HepG2 (cell line): ENCODE measurements at regions not wholly inside any gene's neighbourhood (a gene's known extent, or its start where the extent isn't known, plus 50 kb on each side); places are given as distances from the start of the nearest gene placed in this dataset.
A peak's percentile ranks its signal among the peaks of the same experiment; 100 is the strongest.

Experiments
- DNMT3B ChIP-seq: conservative IDR thresholded peaks from 2 replicates; pipeline ENCODE4 v1.6.1; 2016; ENCODE audit warnings: missing biosample characterization, control low read depth
- DPF2 ChIP-seq: sonication (generic); formaldehyde crosslinking; IDR thresholded peaks from 2 replicates; pipeline ENCODE4 v1.4.0; 2020; ENCODE audit warnings: mild to moderate bottlenecking, low read depth, missing genetic modification reagents, borderline replicate concordance
- ELK4 ChIP-seq: sonication (generic); formaldehyde crosslinking; IDR thresholded peaks from 2 replicates; pipeline ENCODE4 v1.9.0; 2021; ENCODE audit warnings: missing genetic modification reagents, borderline replicate concordance
- FOSL2 ChIP-seq: sonication (generic); formaldehyde crosslinking; IDR thresholded peaks from 2 replicates; pipeline ENCODE4 v1.4.0; 2020; ENCODE audit warnings: missing genetic modification reagents
- FOXA1 ChIP-seq, 2 experiments: fragments of 450-650 bp in 1 of 2; sonication (generic) in 1 of 2; formaldehyde crosslinking in 1 of 2; IDR thresholded peaks; 2 replicates each; pipeline versions ENCODE4 v1.4.0 to v1.6.1; 2016 to 2020; ENCODE audit warnings: missing genetic modification reagents in 1 of 2
- GMEB1 ChIP-seq: sonication (generic); formaldehyde crosslinking; IDR thresholded peaks from 2 replicates; pipeline ENCODE4 v1.5.1; 2020; ENCODE audit warnings: missing genetic modification reagents, mild to moderate bottlenecking, borderline replicate concordance
- KAT2B ChIP-seq: fragments of 150-350 bp; IDR thresholded peaks from 2 replicates; pipeline ENCODE4 v1.6.1; 2014; ENCODE audit warnings: low read depth, low read length, borderline replicate concordance
- NCOA1 ChIP-seq: sonication (generic); formaldehyde crosslinking; IDR thresholded peaks from 2 replicates; pipeline ENCODE4 v1.9.0; 2021; ENCODE audit warnings: missing genetic modification reagents
- NFRKB ChIP-seq: fragments of 450-650 bp; IDR thresholded peaks from 2 replicates; pipeline ENCODE4 v1.6.1; 2017
- PLRG1 ChIP-seq: fragments of 450-650 bp; conservative IDR thresholded peaks from 2 replicates; pipeline ENCODE4 v1.6.1; 2016
- REPIN1 ChIP-seq: sonication (generic); formaldehyde crosslinking; IDR thresholded peaks from 2 replicates; pipeline ENCODE4 v1.8.0; 2022; ENCODE audit warnings: missing genetic modification reagents, low read depth, mild to moderate bottlenecking, borderline replicate concordance
- SNAPC2 ChIP-seq: sonication (generic); formaldehyde crosslinking; IDR thresholded peaks from 2 replicates; pipeline ENCODE4 v1.8.1; 2022; ENCODE audit warnings: mild to moderate bottlenecking, missing genetic modification reagents
- SRSF1 ChIP-seq: fragments of 200-400 bp; formaldehyde crosslinking; optimal IDR thresholded peaks from 2 replicates; pipeline ENCODE3; 2017; ENCODE audit warnings: mild to moderate bottlenecking, low read depth, low read length, moderate library complexity
- SRSF4 ChIP-seq: fragments of 200-400 bp; formaldehyde crosslinking; IDR thresholded peaks from one replicate; pipeline ENCODE4 v1.6.1; 2018; ENCODE audit warnings: mild to moderate bottlenecking, low read depth, low read length, moderate library complexity; ENCODE audit not compliant: poor library complexity, severe bottlenecking
- SYNCRIP ChIP-seq: fragments of 200-400 bp; formaldehyde crosslinking; IDR thresholded peaks from 2 replicates; pipeline ENCODE4 v1.6.1; 2018; ENCODE audit warnings: mild to moderate bottlenecking, low read depth, low read length; ENCODE audit not compliant: insufficient read depth
- TAF15 ChIP-seq: fragments of 200-400 bp; formaldehyde crosslinking; IDR thresholded peaks from one replicate; pipeline ENCODE4 v1.6.1; 2018; ENCODE audit warnings: mild to moderate bottlenecking, low read depth, low read length; ENCODE audit not compliant: poor library complexity, severe bottlenecking
- ZBTB14 ChIP-seq: sonication (generic); formaldehyde crosslinking; IDR thresholded peaks from 2 replicates; pipeline ENCODE4 v1.4.0; 2020; ENCODE audit warnings: missing genetic modification reagents
- ZNF121 ChIP-seq: sonication (generic); formaldehyde crosslinking; IDR thresholded peaks from 2 replicates; pipeline ENCODE4 v1.5.0; 2020; ENCODE audit warnings: mild to moderate bottlenecking, missing genetic modification reagents
- ZNF280D ChIP-seq: sonication (generic); formaldehyde crosslinking; IDR thresholded peaks from 2 replicates; pipeline ENCODE4 v1.5.1; 2020; ENCODE audit warnings: mild to moderate bottlenecking, missing genetic modification reagents
- ZNF317 ChIP-seq: sonication (generic); formaldehyde crosslinking; IDR thresholded peaks from 2 replicates; pipeline ENCODE4 v1.5.0; 2020; ENCODE audit warnings: mild to moderate bottlenecking, missing genetic modification reagents
- ZNF513 ChIP-seq: sonication (generic); formaldehyde crosslinking; conservative IDR thresholded peaks from 2 replicates; pipeline ENCODE4 v1.5.0; 2020; ENCODE audit warnings: missing genetic modification reagents

GRCh38 chr2:16069663-16069932 lies 129.2 kb downstream of the MYCN start (continued):
- peak; percentile 80; the same call in 1 of the 2 replicates for TF ChIP-seq ZNF280D (CRISPR knock-in tag)
- TF ChIP-seq REPIN1 (CRISPR knock-in tag) = 0 out of 2 replicates have a peak, but pooled peaks have one; percentile 21
- TF ChIP-seq ZBTB14 (CRISPR knock-in tag) = no peak
- peak; percentile 50; the same call in 1 of the 2 replicates for TF ChIP-seq FOSL2
- TF ChIP-seq SRSF4 = no peak
- TF ChIP-seq NCOA1 (CRISPR knock-in tag) = no peak
- no peak for TF ChIP-seq FOXA1 (IDR thresholded peaks at IDR 0.05)
- TF ChIP-seq FOXA1 (CRISPR knock-in tag; IDR thresholded peaks at IDR 0.05) = peak; percentile 22; the same call in 1 of the 2 replicates
- no peak for TF ChIP-seq GMEB1 (CRISPR knock-in tag)
- no peak for TF ChIP-seq PLRG1
- no peak for TF ChIP-seq SYNCRIP
- no peak; the same call in 1 of the 2 replicates for TF ChIP-seq DNMT3B (CRISPR knock-in tag)
- TF ChIP-seq ZNF317 (CRISPR knock-in tag) = 0 out of 2 replicates have a peak, but pooled peaks have one; percentile 10
- no peak for TF ChIP-seq SRSF1
- TF ChIP-seq KAT2B = no peak
- no peak for TF ChIP-seq ZNF513 (CRISPR knock-in tag)
- no peak for TF ChIP-seq ZNF121 (CRISPR knock-in tag)
- 0 out of 2 replicates have a peak, but pooled peaks have one; percentile 2 for TF ChIP-seq DPF2 (CRISPR knock-in tag)
- TF ChIP-seq ELK4 (CRISPR knock-in tag) = no peak
- peak; percentile 44; the same call in 1 of the 2 replicates for TF ChIP-seq SNAPC2 (CRISPR knock-in tag)
- no peak for TF ChIP-seq NFRKB
- TF ChIP-seq TAF15 = no peak
